ENCODE measurements at regions not wholly inside any gene's neighbourhood (a gene's known extent, or its start where the extent isn't known, plus 50 kb on each side); places are given as distances from the start of the nearest gene placed in this dataset.

DNA sequence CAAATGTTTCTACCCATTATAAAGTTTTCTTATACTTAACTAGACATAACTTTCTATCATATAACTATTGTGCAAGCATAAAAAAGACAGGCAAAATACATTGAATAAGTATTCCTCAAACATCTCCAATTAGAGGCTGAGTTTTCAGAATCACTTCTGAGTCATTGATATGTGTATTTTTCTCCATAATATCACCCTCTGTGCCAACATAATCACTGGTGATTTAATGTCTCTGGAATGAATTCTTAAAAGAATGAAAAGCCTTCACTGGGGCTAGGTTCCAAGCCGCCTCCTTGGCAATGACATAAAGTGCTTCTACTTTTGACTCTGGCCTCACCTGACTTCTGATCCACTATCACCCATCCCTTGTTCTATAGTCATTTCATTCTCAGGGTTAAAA is 197.0 kb upstream of the E2F8 start:
- H3K9me3 ChIP-seq (ENCODE audit: control insufficient read depth, insufficient read depth, low read depth, low read length): no peaks in the 10 kb centered on the region
- DNase-seq (ENCODE audit: low read depth, low spot score): no peak
- H3K27ac ChIP-seq (ENCODE audit: low read length): no peak overlapping the region
- POLR2A ChIA-PET: interaction anchor here (0.6 kb wide), 1 partner anchor 44 kb away, joined by 3 read pairs; no protein-coding TSS in a partner anchor
- BruUV-seq (replicated peaks): no TSS peak
- intact Hi-C loops (cut with micrococcal nuclease; ENCODE audit: unreplicated experiment): no loop called here
- no peaks in the 10 kb centered on the region for H3K36me3 ChIP-seq (ENCODE audit: control insufficient read depth, insufficient read depth, low read length)
- peaks cover 18% of the 10 kb centered on the region for H3K27me3 ChIP-seq (ENCODE audit: control insufficient read depth, insufficient read depth, low read length)
- H3K4me3 ChIP-seq (ENCODE audit: low read depth in 2 of 2, low read length in 2 of 2): no peak overlapping the region
- no peaks in the 10 kb centered on the region for H3K4me1 ChIP-seq (ENCODE audit: control insufficient read depth, insufficient read depth, low read length)
- TF ChIP-seq, protein P1, sequence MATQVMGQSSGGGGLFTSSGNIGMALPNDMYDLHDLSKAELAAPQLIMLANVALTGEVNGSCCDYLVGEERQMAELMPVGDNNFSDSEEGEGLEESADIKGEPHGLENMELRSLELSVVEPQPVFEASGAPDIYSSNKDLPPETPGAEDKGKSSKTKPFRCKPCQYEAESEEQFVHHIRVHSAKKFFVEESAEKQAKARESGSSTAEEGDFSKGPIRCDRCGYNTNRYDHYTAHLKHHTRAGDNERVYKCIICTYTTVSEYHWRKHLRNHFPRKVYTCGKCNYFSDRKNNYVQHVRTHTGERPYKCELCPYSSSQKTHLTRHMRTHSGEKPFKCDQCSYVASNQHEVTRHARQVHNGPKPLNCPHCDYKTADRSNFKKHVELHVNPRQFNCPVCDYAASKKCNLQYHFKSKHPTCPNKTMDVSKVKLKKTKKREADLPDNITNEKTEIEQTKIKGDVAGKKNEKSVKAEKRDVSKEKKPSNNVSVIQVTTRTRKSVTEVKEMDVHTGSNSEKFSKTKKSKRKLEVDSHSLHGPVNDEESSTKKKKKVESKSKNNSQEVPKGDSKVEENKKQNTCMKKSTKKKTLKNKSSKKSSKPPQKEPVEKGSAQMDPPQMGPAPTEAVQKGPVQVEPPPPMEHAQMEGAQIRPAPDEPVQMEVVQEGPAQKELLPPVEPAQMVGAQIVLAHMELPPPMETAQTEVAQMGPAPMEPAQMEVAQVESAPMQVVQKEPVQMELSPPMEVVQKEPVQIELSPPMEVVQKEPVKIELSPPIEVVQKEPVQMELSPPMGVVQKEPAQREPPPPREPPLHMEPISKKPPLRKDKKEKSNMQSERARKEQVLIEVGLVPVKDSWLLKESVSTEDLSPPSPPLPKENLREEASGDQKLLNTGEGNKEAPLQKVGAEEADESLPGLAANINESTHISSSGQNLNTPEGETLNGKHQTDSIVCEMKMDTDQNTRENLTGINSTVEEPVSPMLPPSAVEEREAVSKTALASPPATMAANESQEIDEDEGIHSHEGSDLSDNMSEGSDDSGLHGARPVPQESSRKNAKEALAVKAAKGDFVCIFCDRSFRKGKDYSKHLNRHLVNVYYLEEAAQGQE (IDR thresholded peaks at IDR 0.05; ENCODE audit: insufficient read depth in 1 of 2, low read depth in 2 of 2, low read length in 1 of 2): no peak
- TF ChIP-seq SIN3A (IDR thresholded peaks at IDR 0.05; ENCODE audit: borderline replicate concordance, insufficient read depth, low read depth, low read length): no peak
- no peak for TF ChIP-seq POLR2AphosphoS5 (IDR thresholded peaks at IDR 0.05; ENCODE audit: low read depth, low read length)
- TF ChIP-seq TCF7L2 (IDR thresholded peaks at IDR 0.05; ENCODE audit: low read depth, low read length): no peak
- TF ChIP-seq, protein P2, sequence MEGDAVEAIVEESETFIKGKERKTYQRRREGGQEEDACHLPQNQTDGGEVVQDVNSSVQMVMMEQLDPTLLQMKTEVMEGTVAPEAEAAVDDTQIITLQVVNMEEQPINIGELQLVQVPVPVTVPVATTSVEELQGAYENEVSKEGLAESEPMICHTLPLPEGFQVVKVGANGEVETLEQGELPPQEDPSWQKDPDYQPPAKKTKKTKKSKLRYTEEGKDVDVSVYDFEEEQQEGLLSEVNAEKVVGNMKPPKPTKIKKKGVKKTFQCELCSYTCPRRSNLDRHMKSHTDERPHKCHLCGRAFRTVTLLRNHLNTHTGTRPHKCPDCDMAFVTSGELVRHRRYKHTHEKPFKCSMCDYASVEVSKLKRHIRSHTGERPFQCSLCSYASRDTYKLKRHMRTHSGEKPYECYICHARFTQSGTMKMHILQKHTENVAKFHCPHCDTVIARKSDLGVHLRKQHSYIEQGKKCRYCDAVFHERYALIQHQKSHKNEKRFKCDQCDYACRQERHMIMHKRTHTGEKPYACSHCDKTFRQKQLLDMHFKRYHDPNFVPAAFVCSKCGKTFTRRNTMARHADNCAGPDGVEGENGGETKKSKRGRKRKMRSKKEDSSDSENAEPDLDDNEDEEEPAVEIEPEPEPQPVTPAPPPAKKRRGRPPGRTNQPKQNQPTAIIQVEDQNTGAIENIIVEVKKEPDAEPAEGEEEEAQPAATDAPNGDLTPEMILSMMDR (IDR thresholded peaks at IDR 0.05): no peak
- no peak for ATAC-seq
- in situ Hi-C loops (cut with HindIII; ENCODE audit: low pct_unique_long_range_greater_than_20kb, low sequenced_read_pairs): no loop called here
- CTCF ChIA-PET: no interaction called here

DNA sequence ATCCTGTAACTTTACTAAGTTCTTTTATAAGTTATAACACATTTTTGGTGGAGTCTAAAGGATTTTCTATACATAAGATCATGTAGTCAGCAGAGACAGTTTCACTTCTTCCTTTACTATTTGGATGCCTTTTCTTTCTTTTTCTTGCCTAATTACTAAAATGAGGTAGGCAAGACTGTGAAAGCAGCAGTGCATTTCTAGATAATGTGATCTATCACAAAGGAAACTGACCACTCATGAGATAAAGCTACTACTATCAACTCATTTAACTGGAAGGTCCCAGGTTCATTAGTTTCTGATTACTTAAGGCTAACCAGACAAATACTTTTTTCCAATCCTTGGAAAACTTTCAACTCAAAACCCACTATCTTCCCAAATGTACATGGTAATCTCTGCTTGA is 196.2 kb upstream of the E2F8 start:
- H3K4me3 ChIP-seq (ENCODE audit: low read depth in 2 of 2, low read length in 2 of 2): no peak overlapping the region
- no peak for ATAC-seq
- in situ Hi-C loops (cut with HindIII; ENCODE audit: low pct_unique_long_range_greater_than_20kb, low sequenced_read_pairs): no loop called here
- no peaks in the 10 kb centered on the region for H3K4me1 ChIP-seq (ENCODE audit: control insufficient read depth, insufficient read depth, low read length)
- H3K27me3 ChIP-seq (ENCODE audit: control insufficient read depth, insufficient read depth, low read length): peaks cover 18% of the 10 kb centered on the region
- H3K27ac ChIP-seq (ENCODE audit: low read length): no peak overlapping the region
- intact Hi-C loops (cut with micrococcal nuclease; ENCODE audit: unreplicated experiment): no loop called here
- BruUV-seq (replicated peaks): no TSS peak
- H3K9me3 ChIP-seq (ENCODE audit: control insufficient read depth, insufficient read depth, low read depth, low read length): no peaks in the 10 kb centered on the region
- DNase-seq (ENCODE audit: low read depth, low spot score): no peak
- TF ChIP-seq, protein P2 (IDR thresholded peaks at IDR 0.05): no peak
- TF ChIP-seq SIN3A (IDR thresholded peaks at IDR 0.05; ENCODE audit: borderline replicate concordance, insufficient read depth, low read depth, low read length): no peak
- no peak for TF ChIP-seq TCF7L2 (IDR thresholded peaks at IDR 0.05; ENCODE audit: low read depth, low read length)
- CTCF ChIA-PET: no interaction called here
- POLR2A ChIA-PET: no interaction called here
- no peaks in the 10 kb centered on the region for H3K36me3 ChIP-seq (ENCODE audit: control insufficient read depth, insufficient read depth, low read length)
